Activated naive CD8-positive, alpha-beta T cell treated with anti-CD3 and anti-CD28 coated beads, Interleukin-2, amount 10 ng/mL, durations not matched to agents 7 days and 5 days (primary cell): ENCODE measurements at regions not wholly inside any gene's neighbourhood (a gene's known extent, or its start where the extent isn't known, plus 50 kb on each side); places are given as distances from the start of the nearest gene placed in this dataset.
"Not testable (repeated sequence)": the region's sequence is repeated elsewhere in the genome, so short reads cannot be mapped to it uniquely, and the experiment has no call there.

ENCODE experiments used
- ATAC-seq: fragments of 150-1000 bp; cut with Tn5 transposase; one replicate; pipeline ENCODE4 v1.10.0; 2021; ENCODE audit warnings: low read depth, moderate library complexity
- POLR2A ChIA-PET: fragments of 350-600 bp; sonication (Branson Sonifier 250); formaldehyde crosslinking; loops from one replicate; lab custom pipeline; 2021; ENCODE audit warnings: antibody characterized with exemption; lab: Charles Lee
- DNase-seq: peaks from one replicate; pipeline ENCODE4 v3.0.0; 2021
- H3K27ac Mint-ChIP-seq: one replicate; pipeline ENCODE4 v1.8.0; 2022; ENCODE audit warnings: mild to moderate bottlenecking, mixed read lengths
- H3K27me3 Mint-ChIP-seq: one replicate; pipeline ENCODE4 v1.8.0; 2022; ENCODE audit warnings: mild to moderate bottlenecking, moderate library complexity, mixed read lengths
- H3K36me3 Mint-ChIP-seq: one replicate; pipeline ENCODE4 v1.8.0; 2021; ENCODE audit warnings: mild to moderate bottlenecking, mixed read lengths
- H3K4me1 Mint-ChIP-seq: one replicate; pipeline ENCODE4 v1.8.0; 2021; ENCODE audit warnings: mixed read lengths
- H3K4me3 Mint-ChIP-seq: one replicate; pipeline ENCODE4 v1.8.0; 2022; ENCODE audit warnings: mild to moderate bottlenecking, moderate library complexity, mixed read lengths
- H3K9me3 Mint-ChIP-seq: one replicate; pipeline ENCODE4 v1.8.0; 2021; ENCODE audit warnings: mixed read lengths

- Mint-ChIP-seq H3K36me3 (no peaks in the 10 kb centered on the region), H3K9me3 (peaks cover 20% of the 10 kb centered on the region), H3K4me1 (no peaks in the 10 kb centered on the region), H3K27ac (no peak overlapping the region), H3K27me3 (no peaks in the 10 kb centered on the region), H3K4me3 (no peak overlapping the region)
- no peak for ATAC-seq
- DNase-seq: no peak
- POLR2A ChIA-PET: no interaction called here
Measured at GRCh38 chr9:82912645-82913044, 150.3 kb downstream of the RASEF start.

- H3K27ac Mint-ChIP-seq, H3K4me1 Mint-ChIP-seq, H3K27me3 Mint-ChIP-seq, H3K36me3 Mint-ChIP-seq, POLR2A ChIA-PET, H3K4me3 Mint-ChIP-seq, ATAC-seq, DNase-seq: not testable (repeated sequence)
- peaks cover 20% of the 10 kb centered on the region for H3K9me3 Mint-ChIP-seq
Measured at GRCh38 chr9:82916238-82916637, 146.7 kb downstream of the RASEF start.

- Mint-ChIP-seq H3K4me1 (no peaks in the 10 kb centered on the region), H3K4me3 (no peak overlapping the region), H3K36me3 (no peaks in the 10 kb centered on the region), H3K27me3 (no peaks in the 10 kb centered on the region), H3K27ac (no peak overlapping the region), H3K9me3 (peaks cover 16% of the 10 kb centered on the region)
- DNase-seq (no peak), ATAC-seq (no peak)
- POLR2A ChIA-PET: no interaction called here
Measured at GRCh38 chr9:82920154-82920553, 142.8 kb downstream of the RASEF start.

GRCh38 chr9:82922686-82923085 is 140.3 kb downstream of the RASEF start:
- H3K4me3 Mint-ChIP-seq: no peak overlapping the region
- H3K27me3 Mint-ChIP-seq: no peaks in the 10 kb centered on the region
- no peaks in the 10 kb centered on the region for H3K4me1 Mint-ChIP-seq
- no peak for ATAC-seq
- no peak for DNase-seq
- POLR2A ChIA-PET: no interaction called here
- H3K36me3 Mint-ChIP-seq: no peaks in the 10 kb centered on the region
- no peaks in the 10 kb centered on the region for H3K9me3 Mint-ChIP-seq
- H3K27ac Mint-ChIP-seq: no peak overlapping the region

- Mint-ChIP-seq H3K36me3 (no peaks in the 10 kb centered on the region), H3K9me3 (no peaks in the 10 kb centered on the region), H3K27me3 (no peaks in the 10 kb centered on the region), H3K27ac (no peak overlapping the region), H3K4me1 (no peaks in the 10 kb centered on the region), H3K4me3 (no peak overlapping the region)
- DNase-seq (no peak), ATAC-seq (no peak)
- POLR2A ChIA-PET: no interaction called here
Measured at GRCh38 chr9:82923092-82923911, 139.6 kb downstream of the RASEF start.

- Mint-ChIP-seq H3K4me1 (no peaks in the 10 kb centered on the region), H3K27me3 (no peaks in the 10 kb centered on the region), H3K9me3 (no peaks in the 10 kb centered on the region), H3K27ac (no peak overlapping the region), H3K36me3 (no peaks in the 10 kb centered on the region), H3K4me3 (no peak overlapping the region)
- ATAC-seq: no peak
- no peak for DNase-seq
- POLR2A ChIA-PET: no interaction called here
Measured at GRCh38 chr9:82923912-82924605, 138.9 kb downstream of the RASEF start.
